ENCODE measurements at regions not wholly inside any gene's neighbourhood (a gene's known extent, or its start where the extent isn't known, plus 50 kb on each side); places are given as distances from the start of the nearest gene placed in this dataset.
"Not testable (repeated sequence)": the region's sequence is repeated elsewhere in the genome, so short reads cannot be mapped to it uniquely, and the experiment has no call there.

DNA sequence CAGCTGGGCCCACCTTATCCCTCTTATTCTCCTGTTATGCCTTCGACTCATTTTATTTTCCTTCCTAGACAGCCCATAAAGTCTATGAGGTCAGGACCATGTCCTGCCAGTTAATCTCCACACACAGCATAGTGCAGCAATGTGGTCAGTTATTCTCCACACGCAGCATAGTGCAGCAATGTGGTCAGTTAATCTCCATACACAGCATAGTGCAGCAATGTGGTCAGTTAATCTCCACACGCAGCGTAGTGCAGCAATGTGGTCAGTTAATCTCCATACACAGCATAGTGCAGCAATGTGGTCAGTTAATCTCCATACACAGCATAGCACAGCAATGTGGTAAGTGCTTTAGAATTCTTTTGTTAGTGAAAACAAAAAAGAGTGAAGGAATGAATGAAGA, 77.8 kb downstream of the TEX36 start:
- H3K9me3 Mint-ChIP-seq: peaks cover 7% of the 10 kb centered on the region
- no peak overlapping the region for H3K27ac Mint-ChIP-seq
- H3K36me3 Mint-ChIP-seq (ENCODE audit: low read depth): no peaks in the 10 kb centered on the region
- no peak for ATAC-seq (replicated peaks)
- no peak overlapping the region for H3K4me3 Mint-ChIP-seq
- peaks cover 3% of the 10 kb centered on the region for H3K27me3 Mint-ChIP-seq
- H3K4me1 Mint-ChIP-seq: no peaks in the 10 kb centered on the region

DNA sequence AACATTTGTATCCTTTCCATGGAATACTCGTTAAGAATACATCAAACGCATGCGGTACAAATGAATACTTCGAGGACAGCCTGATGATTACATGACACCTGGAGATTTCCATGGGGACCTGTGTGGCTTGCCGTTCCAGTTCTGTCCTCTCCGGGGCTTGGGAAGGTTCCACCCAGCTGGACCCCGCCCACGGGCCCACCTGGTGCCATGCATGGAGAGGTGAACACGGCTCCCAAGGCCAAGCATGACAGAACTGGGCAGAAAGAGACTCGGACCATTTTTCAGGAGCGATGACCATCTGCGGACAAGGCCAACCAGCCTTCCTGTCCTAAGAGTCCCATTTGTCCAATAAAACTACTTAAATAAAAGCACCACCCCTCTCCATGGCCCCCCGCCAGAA, 80.1 kb downstream of the TEX36 start:
- H3K36me3 Mint-ChIP-seq (ENCODE audit: low read depth): no peaks in the 10 kb centered on the region
- peaks cover 3% of the 10 kb centered on the region for H3K27me3 Mint-ChIP-seq
- H3K4me3 Mint-ChIP-seq: no peak overlapping the region
- no peaks in the 10 kb centered on the region for H3K4me1 Mint-ChIP-seq
- no peak overlapping the region for H3K27ac Mint-ChIP-seq
- H3K9me3 Mint-ChIP-seq: peaks cover 5% of the 10 kb centered on the region
- no peak for ATAC-seq (replicated peaks)

DNA sequence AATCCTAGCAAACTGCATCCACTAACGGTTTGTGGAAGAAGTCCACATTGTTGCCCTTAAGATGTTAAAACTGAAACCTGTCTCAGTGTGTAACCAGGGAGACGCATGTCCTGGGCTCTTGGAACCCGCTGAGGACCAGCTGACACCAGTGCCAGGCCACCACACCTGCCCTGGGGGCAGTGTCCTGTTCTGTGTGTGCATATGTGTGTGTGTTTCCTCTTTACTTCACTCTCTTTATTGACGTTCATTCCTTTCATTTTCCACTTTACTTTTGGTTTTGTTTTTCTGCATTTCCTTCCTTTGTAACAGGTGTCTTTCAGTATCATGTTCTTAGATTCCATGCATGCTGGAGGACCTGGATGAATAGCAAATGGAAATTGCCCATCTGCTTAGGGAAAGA, 83.8 kb downstream of the TEX36 start:
- Mint-ChIP-seq H3K27me3 (no peaks in the 10 kb centered on the region), H3K4me3 (no peak overlapping the region), H3K36me3 (ENCODE audit: low read depth) (no peaks in the 10 kb centered on the region), H3K27ac (no peak overlapping the region), H3K4me1 (no peaks in the 10 kb centered on the region), H3K9me3 (peaks cover 17% of the 10 kb centered on the region)
- ATAC-seq (replicated peaks): no peak

DNA sequence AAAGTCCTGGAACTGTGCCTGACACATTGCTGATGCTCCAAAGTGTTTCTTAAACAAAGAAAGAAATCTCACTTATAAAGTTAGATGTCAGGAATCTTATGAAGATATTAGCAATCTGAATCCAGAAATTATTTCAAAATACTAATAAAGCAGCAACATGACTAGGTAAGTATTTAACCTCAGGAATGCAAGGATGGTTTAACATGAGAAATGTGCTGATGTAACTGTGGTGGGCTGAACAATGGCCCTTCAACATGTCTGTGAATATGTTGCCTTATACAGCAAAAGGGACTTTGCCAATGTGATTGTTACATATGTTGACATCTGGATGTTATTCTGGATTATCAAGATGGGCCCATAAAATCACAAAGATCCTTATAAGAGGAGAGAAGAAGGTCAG, 87.1 kb downstream of the TEX36 start:
- Mint-ChIP-seq H3K36me3 (ENCODE audit: low read depth) (no peaks in the 10 kb centered on the region), H3K4me1 (no peaks in the 10 kb centered on the region), H3K4me3 (no peak overlapping the region), H3K27me3 (no peaks in the 10 kb centered on the region), H3K9me3 (peaks cover 17% of the 10 kb centered on the region), H3K27ac (no peak overlapping the region)
- ATAC-seq (replicated peaks): no peak

DNA sequence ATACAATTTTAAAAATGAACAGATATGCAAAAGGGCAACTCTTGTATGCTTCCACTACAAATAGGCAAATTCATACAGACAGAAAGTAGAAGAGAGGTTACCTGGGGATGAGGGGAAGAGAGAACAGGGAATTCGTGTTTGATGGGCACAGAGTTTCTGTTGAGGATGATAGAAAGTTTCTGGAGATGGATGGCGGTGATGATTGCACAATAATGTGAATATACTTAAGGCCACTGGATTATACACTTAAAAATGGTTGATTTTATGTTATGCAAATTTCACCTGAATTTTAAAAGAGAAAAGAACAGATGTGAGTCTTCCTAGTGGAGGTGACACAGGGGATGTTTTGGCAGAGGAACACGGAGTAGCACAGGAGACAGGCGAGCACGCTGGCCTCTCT, 89.3 kb downstream of the TEX36 start:
- no peak overlapping the region for H3K4me3 Mint-ChIP-seq
- H3K27ac Mint-ChIP-seq: no peak overlapping the region
- H3K4me1 Mint-ChIP-seq: no peaks in the 10 kb centered on the region
- H3K27me3 Mint-ChIP-seq: no peaks in the 10 kb centered on the region
- peaks cover 14% of the 10 kb centered on the region for H3K9me3 Mint-ChIP-seq
- no peaks in the 10 kb centered on the region for H3K36me3 Mint-ChIP-seq (ENCODE audit: low read depth)
- no peak for ATAC-seq (replicated peaks)

DNA sequence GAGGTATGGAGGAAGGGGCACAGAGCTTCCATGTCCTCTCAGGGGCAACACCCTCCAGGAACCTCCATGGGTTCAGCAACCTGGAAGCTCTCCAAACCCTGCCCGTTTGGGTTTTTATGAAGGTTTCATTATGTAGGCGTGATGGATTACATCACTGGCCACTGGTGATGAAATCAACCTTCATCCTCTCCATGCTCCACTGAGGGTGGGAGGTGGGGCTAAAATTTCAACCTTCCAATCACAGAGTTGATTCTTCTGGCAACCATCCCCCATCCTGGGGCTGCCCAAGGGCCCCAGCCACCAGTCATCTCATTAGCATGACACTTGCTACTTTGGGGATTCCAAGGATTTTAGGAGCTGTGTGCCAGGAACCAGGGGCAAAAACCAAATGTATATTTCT, 90.1 kb downstream of the TEX36 start:
- H3K27ac Mint-ChIP-seq: no peak overlapping the region
- H3K9me3 Mint-ChIP-seq: peaks cover 14% of the 10 kb centered on the region
- H3K4me3 Mint-ChIP-seq: no peak overlapping the region
- H3K36me3 Mint-ChIP-seq (ENCODE audit: low read depth): no peaks in the 10 kb centered on the region
- ATAC-seq (replicated peaks): no peak
- H3K27me3 Mint-ChIP-seq: no peaks in the 10 kb centered on the region
- no peaks in the 10 kb centered on the region for H3K4me1 Mint-ChIP-seq

DNA sequence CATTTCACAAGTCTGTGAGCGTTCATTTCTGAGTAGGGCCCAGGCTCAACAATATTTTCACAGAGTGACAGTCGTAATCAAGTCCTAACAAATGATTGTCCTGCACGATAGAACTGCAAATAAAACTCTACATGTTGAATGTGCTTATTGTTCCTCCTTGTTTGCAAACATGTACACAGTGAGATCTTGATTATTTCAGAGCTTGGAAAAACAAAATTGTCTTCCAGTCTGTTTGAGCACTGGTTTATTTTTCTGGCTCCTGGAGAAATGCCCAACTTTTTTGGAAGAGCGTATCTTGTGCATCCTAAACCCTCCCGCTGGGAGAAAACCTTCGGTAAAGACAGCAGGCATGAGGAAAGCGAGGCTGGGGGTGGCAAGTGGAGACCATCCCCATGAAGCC, 91.1 kb downstream of the TEX36 start:
- peaks cover 12% of the 10 kb centered on the region for H3K9me3 Mint-ChIP-seq
- ATAC-seq (replicated peaks): no peak
- peaks cover 2% of the 10 kb centered on the region for H3K27me3 Mint-ChIP-seq
- H3K27ac Mint-ChIP-seq: no peak overlapping the region
- no peaks in the 10 kb centered on the region for H3K4me1 Mint-ChIP-seq
- no peaks in the 10 kb centered on the region for H3K36me3 Mint-ChIP-seq (ENCODE audit: low read depth)
- H3K4me3 Mint-ChIP-seq: no peak overlapping the region

DNA sequence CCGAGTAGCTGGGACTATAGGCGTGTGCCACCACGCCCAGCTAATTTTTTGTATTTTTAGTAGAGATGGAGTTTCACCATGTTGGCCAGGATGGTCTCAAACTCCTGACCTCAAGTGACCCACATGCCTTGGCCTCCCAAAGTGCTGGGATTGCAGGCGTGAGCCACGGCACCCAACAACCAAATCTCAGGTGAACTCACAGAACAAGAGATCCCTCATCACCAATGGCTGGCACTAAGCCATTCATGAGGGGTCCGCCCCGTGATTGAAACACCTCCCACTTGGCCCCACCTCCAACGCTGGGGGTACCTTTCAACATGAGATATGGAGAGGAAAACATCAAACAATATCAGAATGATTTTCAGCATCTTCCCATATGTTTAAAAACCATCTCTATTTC, 94.2 kb downstream of the TEX36 start:
- H3K36me3 Mint-ChIP-seq (ENCODE audit: low read depth); H3K4me3 Mint-ChIP-seq; H3K9me3 Mint-ChIP-seq; H3K27ac Mint-ChIP-seq; H3K27me3 Mint-ChIP-seq; H3K4me1 Mint-ChIP-seq; ATAC-seq (replicated peaks): not testable (repeated sequence)

DNA sequence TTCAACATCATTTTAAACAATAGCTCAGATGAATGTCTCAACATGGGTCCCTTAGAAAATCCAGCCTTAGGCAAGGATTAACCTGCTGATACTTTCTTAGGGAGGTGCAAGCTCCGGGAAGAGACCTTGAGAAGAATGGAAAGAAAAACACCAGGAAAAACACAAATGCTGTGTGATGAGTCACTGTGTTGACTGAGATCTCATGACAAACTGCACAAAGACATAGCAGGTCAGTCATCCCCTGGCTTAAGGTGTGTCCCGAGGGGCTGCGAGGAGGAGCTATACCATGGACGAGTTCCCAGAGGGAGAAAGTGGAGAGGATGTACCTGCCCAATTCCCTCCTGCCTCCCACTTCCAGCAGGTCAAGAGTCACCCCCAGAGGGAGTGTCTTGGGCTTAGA, 98.0 kb downstream of the TEX36 start:
- Mint-ChIP-seq H3K27me3 (peaks cover 3% of the 10 kb centered on the region), H3K4me3 (no peak overlapping the region), H3K9me3 (peaks cover under 1% of the 10 kb centered on the region), H3K27ac (no peak overlapping the region), H3K4me1 (no peaks in the 10 kb centered on the region), H3K36me3 (ENCODE audit: low read depth) (no peaks in the 10 kb centered on the region)
- no peak for ATAC-seq (replicated peaks)

DNA sequence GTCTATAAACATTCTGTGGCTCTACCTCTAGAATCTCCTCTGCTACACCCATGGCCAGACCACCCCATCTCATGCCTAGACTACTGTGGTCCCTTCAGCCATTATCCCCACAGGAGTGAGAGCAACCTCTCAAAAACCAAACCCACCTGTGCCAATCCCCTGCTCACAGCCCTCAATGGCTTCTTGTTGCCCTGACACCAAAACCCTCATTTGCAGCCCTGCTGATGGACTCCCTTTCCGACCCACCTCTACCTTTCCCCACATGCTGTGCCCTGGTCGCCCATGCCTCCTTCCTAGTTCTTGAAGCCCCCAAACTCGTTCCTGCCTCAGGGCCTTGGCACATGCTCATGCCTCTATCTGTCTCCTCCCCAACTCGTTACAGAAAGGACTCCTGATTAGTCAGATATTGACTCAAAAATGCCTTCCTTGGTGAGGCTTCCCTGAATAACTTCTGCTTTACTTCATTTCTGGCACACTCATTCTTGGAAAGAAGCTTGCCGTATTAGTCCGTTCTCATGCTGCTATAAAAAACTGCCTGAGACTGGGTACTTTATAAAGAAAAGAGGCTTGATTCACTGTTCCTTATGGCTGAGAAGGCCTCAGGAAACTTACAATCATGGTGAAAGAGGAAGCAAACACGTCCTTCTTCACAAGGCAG, 104.2 kb downstream of the TEX36 start:
- no peak overlapping the region for H3K27ac Mint-ChIP-seq
- H3K4me3 Mint-ChIP-seq: no peak overlapping the region
- H3K36me3 Mint-ChIP-seq (ENCODE audit: low read depth): no peaks in the 10 kb centered on the region
- ATAC-seq (replicated peaks): no peak
- H3K27me3 Mint-ChIP-seq: peaks cover 10% of the 10 kb centered on the region
- H3K4me1 Mint-ChIP-seq: no peaks in the 10 kb centered on the region
- peaks cover 5% of the 10 kb centered on the region for H3K9me3 Mint-ChIP-seq

DNA sequence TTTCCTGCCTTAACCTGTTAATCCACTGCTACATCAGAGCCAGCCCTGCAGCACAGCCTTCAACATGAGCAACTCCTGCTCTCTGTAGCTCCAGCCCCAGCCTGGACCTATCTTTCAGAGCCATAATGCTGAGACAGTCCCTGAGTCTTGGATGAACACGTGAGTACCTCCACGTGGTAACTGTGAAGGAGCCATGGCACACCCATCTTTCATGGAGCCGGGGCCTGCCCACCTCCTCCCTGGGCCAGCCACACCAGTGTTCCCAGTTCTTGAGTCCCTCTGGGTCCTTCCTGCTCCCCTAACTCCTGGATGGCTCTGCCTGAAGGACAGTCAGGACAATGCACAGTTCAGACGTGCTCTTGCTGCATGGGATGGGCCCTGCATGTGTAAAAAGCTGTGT, 107.1 kb downstream of the TEX36 start:
- ATAC-seq (replicated peaks): no peak
- Mint-ChIP-seq H3K4me3 (no peak overlapping the region), H3K36me3 (ENCODE audit: low read depth) (no peaks in the 10 kb centered on the region), H3K27ac (no peak overlapping the region), H3K4me1 (no peaks in the 10 kb centered on the region), H3K9me3 (peaks cover 5% of the 10 kb centered on the region), H3K27me3 (peaks cover 12% of the 10 kb centered on the region)

DNA sequence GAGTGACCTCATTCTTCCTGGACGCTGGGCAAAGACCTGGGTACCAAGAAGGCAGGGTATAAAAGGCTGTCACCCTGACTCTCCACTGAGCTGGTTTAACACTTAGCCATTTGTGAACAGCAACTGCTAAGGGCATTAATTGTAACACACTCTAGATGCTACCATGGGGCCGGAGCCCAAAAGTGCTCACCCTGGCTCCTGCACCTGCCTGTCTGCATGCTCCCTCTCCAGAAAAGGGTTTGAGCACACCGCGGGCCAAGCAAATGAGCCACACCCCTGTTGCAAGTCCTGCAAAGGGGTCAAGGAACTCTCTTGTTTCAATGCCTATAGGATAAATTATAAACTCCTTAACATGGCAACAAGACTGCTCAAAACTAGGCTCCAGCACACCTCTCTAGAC, 114.8 kb downstream of the TEX36 start:
- Mint-ChIP-seq H3K36me3 (ENCODE audit: low read depth) (no peaks in the 10 kb centered on the region), H3K27me3 (peaks cover 7% of the 10 kb centered on the region), H3K4me1 (no peaks in the 10 kb centered on the region), H3K27ac (no peak overlapping the region), H3K4me3 (no peak overlapping the region), H3K9me3 (peaks cover 3% of the 10 kb centered on the region)
- no peak for ATAC-seq (replicated peaks)

DNA sequence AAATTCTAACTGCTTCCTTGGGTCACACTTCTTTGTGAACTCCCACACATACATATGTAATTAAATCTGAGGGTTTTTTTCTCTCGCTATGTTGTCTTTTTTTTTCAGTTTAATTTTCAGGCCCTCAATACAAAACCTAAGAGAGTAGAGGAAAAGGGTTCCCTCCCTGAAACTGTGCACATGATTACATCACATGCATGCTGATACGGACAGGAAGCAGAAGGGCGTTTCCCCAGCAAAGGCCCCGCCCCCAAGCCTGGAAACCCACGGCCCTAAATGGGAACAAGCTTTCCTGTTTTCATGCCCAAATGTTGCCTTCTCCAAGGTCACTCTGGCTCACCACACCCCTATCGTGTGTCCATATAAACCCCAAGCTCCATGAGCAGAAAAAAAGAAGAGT, 115.4 kb downstream of the TEX36 start:
- Mint-ChIP-seq H3K27ac (no peak overlapping the region), H3K36me3 (ENCODE audit: low read depth) (no peaks in the 10 kb centered on the region), H3K27me3 (peaks cover 7% of the 10 kb centered on the region), H3K4me1 (no peaks in the 10 kb centered on the region), H3K4me3 (no peak overlapping the region), H3K9me3 (peaks cover 3% of the 10 kb centered on the region)
- ATAC-seq (replicated peaks): no peak

DNA sequence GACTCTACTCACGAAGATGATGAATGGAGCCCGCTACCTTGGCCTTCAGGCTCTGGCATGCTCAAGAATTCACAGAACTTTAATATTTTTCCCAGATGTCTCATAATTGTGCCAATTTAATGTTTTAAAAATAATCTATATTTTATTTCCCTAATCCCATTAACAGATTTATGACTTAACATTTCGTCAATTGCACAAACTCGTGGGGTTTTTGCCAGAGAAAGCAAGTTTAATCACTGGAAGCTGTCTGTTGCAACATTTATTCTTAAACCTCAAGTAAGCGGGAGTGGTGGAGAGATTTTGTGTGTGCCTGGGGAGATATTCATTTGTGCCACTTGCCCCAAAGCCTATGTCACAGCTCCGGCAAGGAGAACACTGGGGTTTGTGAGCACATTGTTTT, 117.9 kb downstream of the TEX36 start:
- no peak for ATAC-seq (replicated peaks)
- Mint-ChIP-seq H3K27ac (no peak overlapping the region), H3K9me3 (peaks cover 3% of the 10 kb centered on the region), H3K4me3 (no peak overlapping the region), H3K27me3 (peaks cover 7% of the 10 kb centered on the region), H3K4me1 (no peaks in the 10 kb centered on the region), H3K36me3 (ENCODE audit: low read depth) (no peaks in the 10 kb centered on the region)

DNA sequence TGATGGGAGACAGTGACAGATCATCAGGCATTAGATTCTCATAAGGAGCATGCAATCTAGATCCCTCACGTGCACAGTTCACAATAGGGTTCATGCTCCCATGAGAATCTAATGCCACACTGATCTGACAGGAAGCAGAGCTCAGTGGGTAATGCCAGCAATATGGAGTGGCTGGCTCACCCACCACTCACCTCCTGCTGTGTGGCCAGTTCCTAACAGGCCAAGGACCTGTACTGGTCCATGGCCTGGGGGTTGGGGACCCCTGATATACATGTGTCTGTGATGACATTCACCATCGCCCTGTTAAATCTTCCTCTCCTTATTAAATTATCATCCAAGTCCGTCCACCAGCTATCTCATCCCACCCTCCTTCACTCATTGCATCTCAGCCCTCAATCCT, 118.4 kb downstream of the TEX36 start:
- Mint-ChIP-seq H3K9me3 (peaks cover 3% of the 10 kb centered on the region), H3K36me3 (ENCODE audit: low read depth) (no peaks in the 10 kb centered on the region), H3K27me3 (peaks cover 7% of the 10 kb centered on the region), H3K4me1 (no peaks in the 10 kb centered on the region), H3K4me3 (no peak overlapping the region), H3K27ac (no peak overlapping the region)
- ATAC-seq (replicated peaks): no peak

DNA sequence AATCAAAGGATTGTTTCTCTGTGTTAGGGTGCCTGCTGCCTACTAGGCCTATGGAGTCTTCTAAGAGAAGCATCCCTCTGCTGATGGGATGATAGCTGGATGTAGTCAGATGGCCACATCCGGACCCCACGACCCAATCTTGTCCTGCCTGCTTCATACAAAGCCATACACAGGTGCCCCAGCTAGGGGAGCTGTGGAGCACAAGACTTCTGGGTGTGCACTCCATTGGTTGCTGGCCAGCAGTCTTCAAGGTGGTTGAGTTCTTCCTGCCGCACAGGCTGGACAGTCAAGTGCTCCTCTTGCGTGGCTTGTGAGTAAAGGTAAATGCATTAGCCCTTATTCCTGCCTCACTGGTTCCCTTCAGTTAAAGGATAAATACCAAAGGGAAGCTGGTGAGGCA, 120.2 kb downstream of the TEX36 start:
- peaks cover 3% of the 10 kb centered on the region for H3K9me3 Mint-ChIP-seq
- H3K4me3 Mint-ChIP-seq: no peak overlapping the region
- no peak for ATAC-seq (replicated peaks)
- H3K4me1 Mint-ChIP-seq: no peaks in the 10 kb centered on the region
- no peak overlapping the region for H3K27ac Mint-ChIP-seq
- H3K36me3 Mint-ChIP-seq (ENCODE audit: low read depth): no peaks in the 10 kb centered on the region
- H3K27me3 Mint-ChIP-seq: peaks cover 7% of the 10 kb centered on the region
